ENCODE measurements at regions not wholly inside any gene's neighbourhood (a gene's known extent, or its start where the extent isn't known, plus 50 kb on each side); places are given as distances from the start of the nearest gene placed in this dataset.

GRCh38 chr2:67836866-67837265 lies 225.9 kb downstream of the C1D start:
- no peak for DNase-seq

- DNase-seq = no peak
Observed at GRCh38 chr2:67838205-67838604, 224.6 kb downstream of the C1D start.

- no peak for DNase-seq
Observed at GRCh38 chr2:67839242-67839641, 223.6 kb downstream of the C1D start.

GRCh38 chr2:67839668-67840067 lies 223.1 kb downstream of the C1D start:
- no peak for DNase-seq

GRCh38 chr2:67840460-67841068 lies 222.2 kb downstream of the C1D start:
- DNase-seq = peak; percentile 73

- DNase-seq = no peak
Observed at GRCh38 chr2:67841711-67842110, 221.1 kb downstream of the C1D start.

GRCh38 chr2:67842375-67842959 lies 220.3 kb downstream of the C1D start:
- no peak for DNase-seq

GRCh38 chr2:67844024-67844540 lies 218.7 kb downstream of the C1D start:
- no peak for DNase-seq

- DNase-seq = peak; percentile 47
Observed at GRCh38 chr2:67845621-67846369, 217.0 kb downstream of the C1D start.

- peak; percentile 96 for DNase-seq
Observed at GRCh38 chr2:67846370-67847070, 216.3 kb downstream of the C1D start.

GRCh38 chr2:67848551-67849285 lies 214.1 kb downstream of the C1D start:
- DNase-seq = no peak

GRCh38 chr2:67851016-67851415 lies 211.8 kb downstream of the C1D start:
- DNase-seq = no peak

GRCh38 chr2:67851956-67852824 lies 210.6 kb downstream of the C1D start:
- DNase-seq = no peak

GRCh38 chr2:67854103-67854743 lies 208.6 kb downstream of the C1D start:
- DNase-seq = no peak

- no peak for DNase-seq
Observed at GRCh38 chr2:67854798-67855197, 208.0 kb downstream of the C1D start.

GRCh38 chr2:67856866-67857265 lies 205.9 kb downstream of the C1D start:
- DNase-seq = no peak

- DNase-seq = no peak
Observed at GRCh38 chr2:67857836-67858235, 205.0 kb downstream of the C1D start.

- no peak for DNase-seq
Observed at GRCh38 chr2:67858886-67859285, 203.9 kb downstream of the C1D start.

GRCh38 chr2:67865917-67866316 lies 196.9 kb downstream of the C1D start:
- DNase-seq = no peak

GRCh38 chr2:67867735-67868134 lies 195.1 kb downstream of the C1D start:
- DNase-seq = no peak

All from renal pelvis (tissue), 1 donor.